ENCODE measurements at regions not wholly inside any gene's neighbourhood (a gene's known extent, or its start where the extent isn't known, plus 50 kb on each side); places are given as distances from the start of the nearest gene placed in this dataset.

DNA sequence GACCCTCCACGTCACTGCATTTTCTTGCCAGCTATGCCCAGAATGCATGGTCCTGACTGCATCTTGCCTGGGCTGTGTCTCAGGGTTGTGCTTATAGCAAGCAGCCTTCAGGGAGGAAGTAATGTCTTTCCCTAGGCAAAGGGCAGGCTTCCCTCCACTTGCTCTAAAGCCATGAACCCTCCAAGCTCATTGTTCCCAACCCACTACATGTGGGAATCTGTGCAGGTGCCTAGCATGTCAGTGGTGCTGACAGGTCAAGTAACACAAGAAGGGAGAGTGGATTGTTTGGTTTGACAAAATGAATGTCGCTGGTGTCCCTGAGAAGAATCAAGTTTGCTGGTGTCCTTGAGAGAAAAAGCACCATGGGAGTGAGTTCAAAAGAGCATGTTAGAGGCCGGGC is 53.9 kb upstream of the UCN3 start:
- no peak for ATAC-seq

DNA sequence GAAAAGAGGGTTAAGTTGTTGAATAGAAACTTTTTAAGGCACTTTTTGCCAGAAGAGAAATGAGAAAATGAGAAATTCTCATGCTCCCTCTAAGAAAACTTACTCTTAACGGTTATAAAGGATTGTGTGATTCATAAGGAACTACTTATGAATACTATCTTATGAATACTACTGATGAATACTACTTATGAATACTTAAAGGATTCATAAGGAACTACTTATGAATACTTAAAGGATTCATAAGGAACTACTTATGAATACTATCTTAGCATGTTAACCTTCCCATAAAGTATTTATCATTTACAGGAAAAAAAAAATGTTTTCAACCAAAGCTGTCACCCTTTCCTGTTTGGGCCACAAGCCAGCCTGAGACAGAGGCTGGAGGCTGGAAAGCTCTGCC is 53.1 kb upstream of the UCN3 start:
- no peak for ATAC-seq

DNA sequence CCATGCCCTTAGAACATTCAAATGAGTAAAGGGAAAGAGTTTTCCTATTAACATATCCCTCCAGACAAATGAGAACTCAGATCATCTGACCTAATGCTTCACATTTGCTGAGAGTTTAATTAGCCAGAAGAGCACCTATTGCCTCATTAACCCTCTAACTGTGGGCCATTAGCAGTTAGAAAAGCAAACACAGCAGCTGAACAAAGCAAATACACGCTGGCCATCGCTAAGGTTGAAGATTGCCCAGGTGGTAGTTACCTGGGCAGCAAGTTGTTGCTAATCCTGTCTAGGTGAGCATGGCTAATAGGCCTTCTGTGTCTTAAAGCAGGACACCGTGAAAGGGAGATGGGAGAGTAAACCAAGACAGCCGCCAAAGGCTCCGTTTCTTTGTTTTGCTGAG is 49.9 kb upstream of the UCN3 start:
- no peak for ATAC-seq

All from esophagus mucosa (tissue), 1 donor.